ENCODE measurements at regions not wholly inside any gene's neighbourhood (a gene's known extent, or its start where the extent isn't known, plus 50 kb on each side); places are given as distances from the start of the nearest gene placed in this dataset.

- DNase-seq: no peak
Observed at GRCh38 chr12:98067795-98068194, 447.6 kb upstream of the TMPO start.

GRCh38 chr12:98073610-98074009 lies 441.8 kb upstream of the TMPO start:
- no peak for DNase-seq

GRCh38 chr12:98074286-98074685 lies 441.1 kb upstream of the TMPO start:
- DNase-seq: no peak

GRCh38 chr12:98084391-98084790 lies 431.0 kb upstream of the TMPO start:
- no peak for DNase-seq

GRCh38 chr12:98085046-98085755 lies 430.2 kb upstream of the TMPO start:
- DNase-seq: no peak

GRCh38 chr12:98090731-98091130 lies 424.7 kb upstream of the TMPO start:
- DNase-seq: no peak

GRCh38 chr12:98096436-98096835 lies 419.0 kb upstream of the TMPO start:
- no peak for DNase-seq

- DNase-seq: no peak
Observed at GRCh38 chr12:98106031-98106683, 409.2 kb upstream of the TMPO start.

GRCh38 chr12:98109266-98109665 lies 406.1 kb upstream of the TMPO start:
- no peak for DNase-seq

GRCh38 chr12:98110536-98110935 lies 404.9 kb upstream of the TMPO start:
- no peak for DNase-seq

GRCh38 chr12:98113548-98113947 lies 401.8 kb upstream of the TMPO start:
- DNase-seq: no peak

GRCh38 chr12:98121963-98122362 lies 393.4 kb upstream of the TMPO start:
- DNase-seq: no peak

- DNase-seq: no peak
Observed at GRCh38 chr12:98123021-98123461, 392.3 kb upstream of the TMPO start.

GRCh38 chr12:98126637-98127335 lies 388.6 kb upstream of the TMPO start:
- no peak for DNase-seq

GRCh38 chr12:98127336-98127679 lies 388.1 kb upstream of the TMPO start:
- DNase-seq: no peak

GRCh38 chr12:98127854-98128253 lies 387.5 kb upstream of the TMPO start:
- DNase-seq: no peak

GRCh38 chr12:98136544-98136943 lies 378.8 kb upstream of the TMPO start:
- DNase-seq: no peak

- DNase-seq: no peak
Observed at GRCh38 chr12:98137278-98137677, 378.1 kb upstream of the TMPO start.

- no peak for DNase-seq
Observed at GRCh38 chr12:98144953-98145352, 370.4 kb upstream of the TMPO start.

- no peak for DNase-seq
Observed at GRCh38 chr12:98146043-98146442, 369.3 kb upstream of the TMPO start.

- DNase-seq: no peak
Observed at GRCh38 chr12:98146487-98146886, 368.9 kb upstream of the TMPO start.

GRCh38 chr12:98149270-98149669 lies 366.1 kb upstream of the TMPO start:
- DNase-seq: no peak

- no peak for DNase-seq
Observed at GRCh38 chr12:98149691-98150210, 365.6 kb upstream of the TMPO start.

GRCh38 chr12:98151105-98151590 lies 364.2 kb upstream of the TMPO start:
- no peak for DNase-seq

All from NCI-H2081 treated with DMSO at 0.1 percent for 48 hours (cell line).